Type B pancreatic cell (in vitro differentiated cells): ENCODE measurements at regions not wholly inside any gene's neighbourhood (a gene's known extent, or its start where the extent isn't known, plus 50 kb on each side); places are given as distances from the start of the nearest gene placed in this dataset.

Experiments used
- DNase-seq: peaks from one replicate; pipeline ENCODE4 v3.0.0; 2021; ENCODE audit warnings: mixed read lengths; ENCODE audit not compliant: unreplicated experiment; ENCODE audit errors: extremely low spot score
- H3K27ac Mint-ChIP-seq: 2 replicates; pipeline ENCODE4 v1.8.0; 2021; ENCODE audit warnings: mild to moderate bottlenecking, mixed read lengths
- H3K27me3 Mint-ChIP-seq: 2 replicates; pipeline ENCODE4 v1.8.0; 2021; ENCODE audit warnings: mixed read lengths
- H3K36me3 Mint-ChIP-seq: 2 replicates; pipeline ENCODE4 v1.8.0; 2021; ENCODE audit warnings: mixed read lengths
- H3K4me1 Mint-ChIP-seq: one replicate; pipeline ENCODE4 v1.8.0; 2021; ENCODE audit warnings: mixed read lengths; ENCODE audit not compliant: unreplicated experiment
- H3K4me3 Mint-ChIP-seq: 2 replicates; pipeline ENCODE4 v1.8.0; 2021; ENCODE audit warnings: mild to moderate bottlenecking, mixed read lengths
- H3K9me3 Mint-ChIP-seq: 2 replicates; pipeline ENCODE4 v1.8.0; 2021; ENCODE audit warnings: mixed read lengths
- CTCF ChIP-seq: fragments of 200-600 bp; sonication (generic); conservative IDR thresholded peaks from 2 replicates; pipeline ENCODE4 v1.5.0; 2021; ENCODE audit warnings: antibody characterized with exemption, mild to moderate bottlenecking

GRCh38 chr5:171614511-171614910 is 171.1 kb upstream of the SMIM23 start:
- Mint-ChIP-seq H3K4me3 (no peak overlapping the region), H3K36me3 (no peaks in the 10 kb centered on the region), H3K4me1 (peaks cover 15% of the 10 kb centered on the region), H3K27ac (no peak overlapping the region), H3K9me3 (no peaks in the 10 kb centered on the region), H3K27me3 (peaks cover 34% of the 10 kb centered on the region)
- no peak for TF ChIP-seq CTCF
- DNase-seq, result no peak

GRCh38 chr5:171614971-171615653 is 170.5 kb upstream of the SMIM23 start:
- Mint-ChIP-seq H3K9me3 (no peaks in the 10 kb centered on the region), H3K36me3 (no peaks in the 10 kb centered on the region), H3K27me3 (peaks cover 37% of the 10 kb centered on the region), H3K4me1 (peaks cover 15% of the 10 kb centered on the region), H3K27ac (peak overlapping the region; percentile 64), H3K4me3 (peak overlapping the region; percentile 53)
- TF ChIP-seq CTCF, result no peak
- DNase-seq, result no peak

GRCh38 chr5:171615705-171616640 is 169.6 kb upstream of the SMIM23 start:
- DNase-seq, result no peak
- no peaks in the 10 kb centered on the region for H3K9me3 Mint-ChIP-seq
- peaks cover 35% of the 10 kb centered on the region for H3K27me3 Mint-ChIP-seq
- H3K27ac Mint-ChIP-seq, result peak overlapping the region; percentile 64
- TF ChIP-seq CTCF, result no peak
- no peak overlapping the region for H3K4me3 Mint-ChIP-seq
- H3K4me1 Mint-ChIP-seq, result peaks cover 15% of the 10 kb centered on the region
- H3K36me3 Mint-ChIP-seq, result no peaks in the 10 kb centered on the region

GRCh38 chr5:171617266-171617665 is 168.4 kb upstream of the SMIM23 start:
- Mint-ChIP-seq H3K4me1 (peaks cover 14% of the 10 kb centered on the region), H3K36me3 (no peaks in the 10 kb centered on the region), H3K27ac (no peak overlapping the region), H3K27me3 (peaks cover 29% of the 10 kb centered on the region), H3K4me3 (no peak overlapping the region), H3K9me3 (no peaks in the 10 kb centered on the region)
- TF ChIP-seq CTCF, result no peak
- no peak for DNase-seq

GRCh38 chr5:171617817-171618591 is 167.6 kb upstream of the SMIM23 start:
- Mint-ChIP-seq H3K36me3 (no peaks in the 10 kb centered on the region), H3K9me3 (no peaks in the 10 kb centered on the region), H3K27ac (no peak overlapping the region), H3K4me1 (peaks cover 18% of the 10 kb centered on the region), H3K4me3 (no peak overlapping the region), H3K27me3 (peaks cover 29% of the 10 kb centered on the region)
- TF ChIP-seq CTCF, result no peak
- DNase-seq, result no peak
